ENCODE measurements at regions not wholly inside any gene's neighbourhood (a gene's known extent, or its start where the extent isn't known, plus 50 kb on each side); places are given as distances from the start of the nearest gene placed in this dataset.
"Not testable (repeated sequence)": the region's sequence is repeated elsewhere in the genome, so short reads cannot be mapped to it uniquely, and the experiment has no call there.

GRCh38 chr12:46653311-46653710 lies 172.5 kb downstream of the SLC38A4 start:
- Histone ChIP-seq H3K4me3 (no peak overlapping the region), H3K4me1 (peaks cover 0 to 3% (median 0%) of the 10 kb centered on the region in 4 donors), H3K36me3 (no peaks in the 10 kb centered on the region), H3K27me3 (no peaks in the 10 kb centered on the region), H3K9me3 (no peaks in the 10 kb centered on the region), H3K27ac (no peak overlapping the region)
- no peak for ATAC-seq (ENCODE audit: low FRiP score in 2 of 2)
- 90 to 95% methylated on average over 2 of the region's 2 CpGs for WGBS, 2 donors
- TF ChIP-seq POLR2A (IDR thresholded peaks at IDR 0.05) (no peak), CTCF (IDR thresholded peaks at IDR 0.05) (no peak), EP300 (IDR thresholded peaks at IDR 0.05) (no peak), POLR2AphosphoS5 (IDR thresholded peaks at IDR 0.05) (no peak)
- no peak for DNase-seq

GRCh38 chr12:46652692-46653091 lies 173.1 kb downstream of the SLC38A4 start:
- DNase-seq, result no peak
- H3K36me3 ChIP-seq, result no peaks in the 10 kb centered on the region
- ATAC-seq (ENCODE audit: low FRiP score in 2 of 2), result no peak
- no peak overlapping the region for H3K27ac ChIP-seq
- H3K4me1 ChIP-seq, result no peaks in the 10 kb centered on the region
- no peaks in the 10 kb centered on the region for H3K9me3 ChIP-seq
- TF ChIP-seq POLR2AphosphoS5 (IDR thresholded peaks at IDR 0.05) (no peak), EP300 (IDR thresholded peaks at IDR 0.05) (no peak), CTCF (IDR thresholded peaks at IDR 0.05) (no peak), POLR2A (IDR thresholded peaks at IDR 0.05) (no peak)
- no peak overlapping the region for H3K4me3 ChIP-seq
- no peaks in the 10 kb centered on the region for H3K27me3 ChIP-seq

- Histone ChIP-seq H3K9me3 (no peaks in the 10 kb centered on the region), H3K27ac (no peak overlapping the region), H3K4me3 (no peak overlapping the region), H3K4me1 (no peaks in the 10 kb centered on the region), H3K27me3 (no peaks in the 10 kb centered on the region), H3K36me3 (no peaks in the 10 kb centered on the region)
- ATAC-seq (ENCODE audit: low FRiP score in 2 of 2), result no peak
- no peak for DNase-seq
- 84 to 91% methylated on average over 4 of the region's 4 CpGs for WGBS, 2 donors
- TF ChIP-seq EP300 (IDR thresholded peaks at IDR 0.05) (no peak), POLR2AphosphoS5 (IDR thresholded peaks at IDR 0.05) (no peak), POLR2A (IDR thresholded peaks at IDR 0.05) (no peak), CTCF (IDR thresholded peaks at IDR 0.05) (no peak)
Observed at GRCh38 chr12:46650688-46651087, 175.1 kb downstream of the SLC38A4 start.

- TF ChIP-seq EP300 (IDR thresholded peaks at IDR 0.05), result no peak
- TF ChIP-seq POLR2AphosphoS5 (IDR thresholded peaks at IDR 0.05), result no peak
- no peak for TF ChIP-seq CTCF (IDR thresholded peaks at IDR 0.05)
- TF ChIP-seq POLR2A (IDR thresholded peaks at IDR 0.05), result no peak
- no peak for DNase-seq
- WGBS, 2 donors, result 89 to 98% methylated on average over 4 of the region's 4 CpGs
Observed at GRCh38 chr12:46649433-46649832, 176.4 kb downstream of the SLC38A4 start.

GRCh38 chr12:46647034-46647433 lies 178.8 kb downstream of the SLC38A4 start:
- ATAC-seq (ENCODE audit: low FRiP score in 2 of 2), result no peak
- TF ChIP-seq POLR2A (IDR thresholded peaks at IDR 0.05) (no peak), EP300 (IDR thresholded peaks at IDR 0.05) (no peak), POLR2AphosphoS5 (IDR thresholded peaks at IDR 0.05) (no peak), CTCF (IDR thresholded peaks at IDR 0.05) (no peak)
- WGBS, 2 donors, result 58 to 65% methylated on average over 2 of the region's 2 CpGs
- DNase-seq, result no peak
- Histone ChIP-seq H3K4me1 (no peaks in the 10 kb centered on the region), H3K4me3 (no peak overlapping the region), H3K27me3 (no peaks in the 10 kb centered on the region), H3K36me3 (no peaks in the 10 kb centered on the region), H3K9me3 (no peaks in the 10 kb centered on the region), H3K27ac (no peak overlapping the region)

More at GRCh38 chr12:46649433-46649832, 176.4 kb downstream of the SLC38A4 start:
- H3K9me3 ChIP-seq, result no peaks in the 10 kb centered on the region
- H3K4me3 ChIP-seq, result no peak overlapping the region
- H3K36me3 ChIP-seq, result no peaks in the 10 kb centered on the region
- no peaks in the 10 kb centered on the region for H3K27me3 ChIP-seq
- no peak overlapping the region for H3K27ac ChIP-seq
- ATAC-seq (ENCODE audit: low FRiP score in 2 of 2), result no peak
- H3K4me1 ChIP-seq, result no peaks in the 10 kb centered on the region

GRCh38 chr12:46641649-46642048 lies 184.1 kb downstream of the SLC38A4 start:
- ATAC-seq (ENCODE audit: low FRiP score in 2 of 2); H3K4me3 ChIP-seq; H3K4me1 ChIP-seq; H3K9me3 ChIP-seq; DNase-seq; H3K36me3 ChIP-seq; H3K27ac ChIP-seq; H3K27me3 ChIP-seq: not testable (repeated sequence)
- WGBS, 2 donors, result 98 to 100% methylated on average over 2 of the region's 2 CpGs

Data from upper lobe of left lung (tissue), 6 donors.